Sigmoid colon (tissue), 4 donors: ENCODE measurements at regions not wholly inside any gene's neighbourhood (a gene's known extent, or its start where the extent isn't known, plus 50 kb on each side); places are given as distances from the start of the nearest gene placed in this dataset.

Source experiments
- EP300 ChIP-seq, 4 donors: sonication (generic); formaldehyde crosslinking; IDR thresholded peaks; one replicate each; pipeline ENCODE4 v1.6.1; 2017; ENCODE audit warnings: antibody characterized with exemption in 4 of 4
- POLR2A ChIP-seq, 2 donors: fragments of 450-650 bp; IDR thresholded peaks; one replicate each; pipeline ENCODE4 v1.6.1; 2016; ENCODE audit warnings: antibody characterized with exemption in 2 of 2, mild to moderate bottlenecking in 2 of 2, moderate library complexity in 2 of 2
- TF ChIP-seq, protein P1 (sequence below), 4 experiments: fragments of 450-650 bp in 3 of 4; fragments of 200-600 bp in 1 of 4; IDR thresholded peaks; one replicate each; pipeline ENCODE4 v1.5.1; 2016 to 2019; ENCODE audit warnings: antibody characterized with exemption in 4 of 4, mild to moderate bottlenecking in 3 of 4, moderate library complexity in 2 of 4

DNA sequence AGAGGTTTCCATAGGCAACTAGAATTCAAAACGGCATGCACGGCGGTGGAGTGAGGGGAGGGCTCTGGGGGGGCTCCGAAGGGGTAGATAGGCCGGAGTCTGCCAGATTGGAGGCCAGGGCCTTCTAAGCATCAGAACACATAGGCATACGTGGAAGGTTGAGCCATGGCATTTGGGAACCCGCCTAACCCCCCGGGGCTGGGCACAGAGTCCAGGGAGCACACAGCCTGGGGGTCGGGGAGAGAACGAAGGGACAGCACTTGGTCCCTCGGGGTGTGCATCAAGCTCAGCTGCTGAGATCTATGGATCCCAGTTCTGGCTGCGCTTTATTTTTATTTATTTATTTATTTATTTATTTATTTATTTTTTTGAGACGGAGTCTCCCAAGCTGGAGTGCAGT lies 89.4 kb upstream of the TNS3 start:
- TF ChIP-seq, protein P1, sequence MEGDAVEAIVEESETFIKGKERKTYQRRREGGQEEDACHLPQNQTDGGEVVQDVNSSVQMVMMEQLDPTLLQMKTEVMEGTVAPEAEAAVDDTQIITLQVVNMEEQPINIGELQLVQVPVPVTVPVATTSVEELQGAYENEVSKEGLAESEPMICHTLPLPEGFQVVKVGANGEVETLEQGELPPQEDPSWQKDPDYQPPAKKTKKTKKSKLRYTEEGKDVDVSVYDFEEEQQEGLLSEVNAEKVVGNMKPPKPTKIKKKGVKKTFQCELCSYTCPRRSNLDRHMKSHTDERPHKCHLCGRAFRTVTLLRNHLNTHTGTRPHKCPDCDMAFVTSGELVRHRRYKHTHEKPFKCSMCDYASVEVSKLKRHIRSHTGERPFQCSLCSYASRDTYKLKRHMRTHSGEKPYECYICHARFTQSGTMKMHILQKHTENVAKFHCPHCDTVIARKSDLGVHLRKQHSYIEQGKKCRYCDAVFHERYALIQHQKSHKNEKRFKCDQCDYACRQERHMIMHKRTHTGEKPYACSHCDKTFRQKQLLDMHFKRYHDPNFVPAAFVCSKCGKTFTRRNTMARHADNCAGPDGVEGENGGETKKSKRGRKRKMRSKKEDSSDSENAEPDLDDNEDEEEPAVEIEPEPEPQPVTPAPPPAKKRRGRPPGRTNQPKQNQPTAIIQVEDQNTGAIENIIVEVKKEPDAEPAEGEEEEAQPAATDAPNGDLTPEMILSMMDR (IDR thresholded peaks at IDR 0.05): no peak
- TF ChIP-seq EP300 (IDR thresholded peaks at IDR 0.05): no peak
- no peak for TF ChIP-seq POLR2A (IDR thresholded peaks at IDR 0.05)
